GM19328 (cell line): ENCODE measurements at regions not wholly inside any gene's neighbourhood (a gene's known extent, or its start where the extent isn't known, plus 50 kb on each side); places are given as distances from the start of the nearest gene placed in this dataset.

Source experiments
- ATAC-seq: cut with Tn5 transposase; IDR thresholded peaks from one replicate; pipeline ENCODE4 v1.9.1; 2021; ENCODE audit warnings: mild to moderate bottlenecking, moderate library complexity; ENCODE audit not compliant: unreplicated experiment

- no peak for ATAC-seq
Measured at GRCh38 chr1:222046684-222047263, 304.9 kb upstream of the DUSP10 start.

DNA sequence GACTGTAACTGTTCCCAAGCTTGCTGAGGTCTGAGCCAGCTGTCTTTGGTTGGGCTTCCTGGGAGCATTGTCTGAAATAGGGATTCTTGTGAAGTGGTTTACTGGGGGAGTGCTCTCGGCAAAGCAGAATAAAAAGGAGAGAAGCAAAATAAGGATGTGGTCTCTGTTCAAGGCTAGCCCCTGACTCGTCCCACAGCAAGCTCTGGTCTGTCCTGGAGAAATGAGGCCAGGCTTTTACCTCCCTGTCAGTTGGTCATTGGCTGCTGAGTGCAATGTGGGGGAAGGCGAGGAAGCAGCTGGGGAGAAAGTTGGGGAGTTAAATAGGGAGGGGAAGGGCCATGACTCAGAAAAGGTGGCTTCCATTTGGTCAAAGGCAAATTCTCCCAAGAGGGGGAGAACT is 303.9 kb upstream of the DUSP10 start:
- ATAC-seq, result no peak

DNA sequence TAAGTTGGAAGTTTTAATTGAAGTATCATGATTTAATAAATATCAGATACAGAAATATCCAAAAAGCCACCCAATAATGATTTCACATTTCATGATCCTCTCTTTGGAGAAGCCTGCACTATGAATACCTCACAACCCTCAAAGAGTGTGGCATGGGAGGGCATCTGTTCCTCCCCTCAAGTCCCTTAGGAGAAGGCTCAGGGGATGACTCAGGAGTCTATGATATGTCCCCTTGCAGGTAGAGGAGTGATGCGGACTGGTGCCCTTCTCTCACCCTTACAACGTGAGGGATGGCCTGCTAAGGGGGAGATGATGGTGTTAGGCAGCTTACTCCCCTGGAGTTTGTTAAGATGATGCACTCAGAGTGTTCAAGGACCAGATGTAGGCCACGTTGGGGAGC is 303.3 kb upstream of the DUSP10 start:
- no peak for ATAC-seq

GRCh38 chr1:222043444-222044292 is 301.8 kb upstream of the DUSP10 start:
- ATAC-seq, result no peak

DNA sequence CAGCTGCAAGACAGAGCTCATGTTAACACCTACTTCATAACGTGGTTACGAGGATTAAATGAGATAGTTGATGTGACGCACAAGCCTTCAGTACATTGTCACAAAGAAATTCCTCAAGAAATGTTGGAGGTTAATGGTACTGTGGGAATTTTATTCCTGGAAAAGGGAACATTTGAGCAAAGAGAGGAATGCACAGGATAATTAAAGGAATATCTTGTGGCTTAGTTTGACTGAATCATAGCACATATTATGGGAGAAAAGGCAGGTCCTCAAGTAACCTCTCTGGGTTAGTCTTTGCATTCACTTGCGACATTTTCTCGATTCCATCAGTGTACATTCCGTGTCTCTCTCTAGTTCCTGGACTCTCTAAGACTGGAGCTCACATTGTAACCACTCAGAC is 300.2 kb upstream of the DUSP10 start:
- no peak for ATAC-seq

DNA sequence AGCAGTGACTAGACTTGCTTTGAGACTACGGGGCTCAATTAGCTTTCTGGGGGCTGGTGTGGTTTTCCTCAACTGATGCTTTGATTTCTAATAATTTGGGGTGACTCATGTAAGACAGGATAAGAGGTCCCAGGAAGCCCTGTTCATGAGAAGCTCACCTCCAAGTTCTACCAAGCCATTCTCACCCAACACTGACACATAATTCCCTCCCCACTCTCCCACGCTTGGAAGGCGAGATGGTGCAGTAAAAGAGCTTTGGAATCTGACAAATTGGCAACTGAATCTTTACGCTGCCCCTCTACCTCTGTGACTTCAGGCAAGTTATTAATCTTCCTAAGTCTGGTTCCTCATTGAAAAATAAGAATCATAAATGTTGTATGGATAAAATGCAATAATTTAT is 299.1 kb upstream of the DUSP10 start:
- no peak for ATAC-seq

- no peak for ATAC-seq
Measured at GRCh38 chr1:222040121-222040805, 298.4 kb upstream of the DUSP10 start.

DNA sequence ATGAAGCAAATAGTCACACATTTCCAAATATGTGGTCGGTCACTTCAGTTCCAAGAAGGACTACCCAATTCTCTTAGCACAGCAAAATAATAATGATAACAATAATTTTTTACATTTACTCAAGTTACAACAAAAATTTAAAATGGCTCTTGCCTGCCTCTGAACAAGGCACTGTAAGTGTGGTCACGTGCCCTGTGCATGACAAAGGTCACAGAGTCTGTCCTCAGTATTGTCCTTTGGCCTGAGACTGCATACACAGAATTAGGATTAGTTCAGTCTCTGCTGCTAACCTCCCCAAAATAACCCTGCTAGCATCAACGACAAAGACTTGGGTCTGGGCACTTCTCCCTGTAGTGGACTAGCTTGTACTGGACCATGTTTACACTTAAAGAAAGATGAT is 297.1 kb upstream of the DUSP10 start:
- no peak for ATAC-seq

GRCh38 chr1:222037720-222038119 is 295.8 kb upstream of the DUSP10 start:
- no peak for ATAC-seq

- ATAC-seq, result no peak
Measured at GRCh38 chr1:222034790-222035189, 292.9 kb upstream of the DUSP10 start.

DNA sequence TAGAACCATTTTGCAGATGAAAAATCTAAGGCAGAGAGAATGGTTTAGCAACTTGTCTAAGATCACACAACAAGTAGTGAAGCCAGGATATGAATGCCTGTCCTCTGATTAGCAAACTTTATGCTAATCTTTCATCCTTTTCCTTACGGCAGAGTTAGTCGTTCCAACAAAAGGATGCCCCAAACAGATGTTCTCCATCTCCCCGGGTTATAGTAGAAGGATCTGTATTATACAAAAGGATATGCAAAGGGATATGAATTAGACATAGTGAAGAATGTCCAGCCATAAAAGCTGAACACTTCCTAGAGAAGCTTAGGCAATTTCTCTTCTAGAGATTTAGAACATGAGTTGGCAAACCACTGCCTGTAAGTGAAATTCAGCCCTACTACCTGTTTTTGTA is 291.6 kb upstream of the DUSP10 start:
- no peak for ATAC-seq

DNA sequence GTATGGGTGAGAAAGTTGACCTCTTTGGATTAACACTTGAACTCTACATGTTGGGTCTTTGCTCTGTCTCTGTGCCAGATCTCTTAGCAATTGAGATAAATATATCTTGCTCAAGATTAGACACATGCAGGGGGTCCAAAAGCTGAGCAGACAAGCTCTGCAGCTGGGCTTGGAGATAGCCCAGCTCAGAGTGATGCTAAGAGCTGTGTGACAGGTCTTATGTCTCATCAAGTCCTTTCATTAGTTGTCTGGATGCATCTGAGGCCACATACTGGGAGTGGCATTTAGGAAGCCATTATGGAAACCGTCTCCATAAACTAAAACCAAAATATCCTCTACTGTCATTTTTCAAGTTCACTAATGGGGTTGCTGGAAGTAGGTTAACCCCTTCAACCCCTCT is 289.4 kb upstream of the DUSP10 start:
- no peak for ATAC-seq

DNA sequence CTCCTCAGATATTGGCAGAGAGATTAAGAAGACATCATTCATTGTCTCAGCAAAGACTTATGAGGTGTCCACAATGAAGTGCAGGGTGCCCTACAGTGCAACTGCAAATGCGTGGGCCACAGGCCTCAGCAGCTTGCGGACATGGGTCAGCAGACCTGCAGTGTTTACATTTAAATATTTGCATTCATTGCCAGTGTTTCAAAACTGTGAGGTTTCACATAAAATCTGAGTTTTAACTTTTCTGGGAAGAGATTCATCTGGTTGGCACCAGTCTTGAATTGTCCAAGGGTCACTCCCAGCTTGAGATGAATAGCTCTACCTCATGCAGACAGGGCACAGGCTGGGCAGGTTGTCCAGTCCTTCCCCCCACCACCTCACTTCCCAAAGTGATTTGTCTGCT is 286.8 kb upstream of the DUSP10 start:
- no peak for ATAC-seq

DNA sequence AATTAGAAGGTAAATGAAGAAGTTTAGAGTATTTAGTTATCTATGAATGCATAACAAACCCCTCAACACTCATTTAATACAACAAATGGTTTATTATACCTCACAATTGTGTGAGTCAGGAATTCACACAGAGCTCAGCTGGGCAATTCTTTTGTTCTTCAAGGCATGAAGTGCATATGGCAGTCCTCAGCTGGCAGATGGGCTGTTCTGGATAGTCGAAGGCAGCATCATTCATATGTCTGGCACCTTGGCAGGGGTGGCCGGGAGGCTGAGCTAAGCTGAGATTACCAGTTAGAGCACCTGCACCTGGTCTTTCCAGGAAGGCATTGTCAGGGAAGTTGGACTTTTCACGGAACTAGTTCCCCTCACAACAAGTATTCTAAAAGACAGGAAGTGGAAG is 286.2 kb upstream of the DUSP10 start:
- no peak for ATAC-seq

DNA sequence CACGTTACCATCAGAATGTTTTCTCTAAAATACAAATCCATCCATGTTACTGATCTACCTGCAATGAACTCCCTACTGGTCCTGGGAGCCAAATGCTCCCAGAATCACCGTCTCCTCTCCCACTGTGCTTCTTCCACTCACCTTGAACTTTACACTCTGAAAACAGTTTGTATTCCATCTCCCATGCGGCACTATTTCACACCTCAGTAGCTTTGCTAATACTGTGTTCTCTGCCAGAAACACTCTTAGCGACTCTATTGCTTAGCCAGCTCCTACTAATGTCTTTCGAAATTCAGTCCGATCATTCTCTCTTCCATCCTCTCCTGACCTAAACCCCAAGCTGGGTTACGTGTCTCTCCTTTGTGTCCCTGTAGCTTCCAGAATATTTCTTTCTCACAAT is 284.4 kb upstream of the DUSP10 start:
- no peak for ATAC-seq

DNA sequence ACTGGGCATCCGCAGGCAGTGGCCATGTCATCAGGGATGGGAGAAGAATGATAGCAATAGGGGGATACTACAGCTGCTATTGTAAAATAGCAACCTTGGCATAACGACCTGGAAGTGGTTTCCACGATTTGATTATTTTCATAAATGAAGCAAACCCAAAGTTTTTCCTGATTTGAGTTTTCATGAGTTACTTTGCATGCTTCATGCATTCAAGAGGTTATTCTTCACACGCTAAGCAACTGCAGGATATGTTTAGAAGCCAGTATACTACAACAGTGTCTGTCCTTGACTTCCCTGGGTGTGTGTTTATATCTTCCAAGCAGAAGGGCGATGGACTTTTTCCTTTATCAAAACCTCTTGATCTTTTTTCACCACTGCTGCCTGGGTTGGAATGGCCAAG is 281.1 kb upstream of the DUSP10 start:
- no peak for ATAC-seq

GRCh38 chr1:222021129-222021528 is 279.2 kb upstream of the DUSP10 start:
- ATAC-seq, result no peak

GRCh38 chr1:222020553-222020952 is 278.7 kb upstream of the DUSP10 start:
- ATAC-seq, result no peak

GRCh38 chr1:222019029-222019428 is 277.1 kb upstream of the DUSP10 start:
- no peak for ATAC-seq

- no peak for ATAC-seq
Measured at GRCh38 chr1:222018041-222018440, 276.2 kb upstream of the DUSP10 start.

- no peak for ATAC-seq
Measured at GRCh38 chr1:222015686-222016085, 273.8 kb upstream of the DUSP10 start.

DNA sequence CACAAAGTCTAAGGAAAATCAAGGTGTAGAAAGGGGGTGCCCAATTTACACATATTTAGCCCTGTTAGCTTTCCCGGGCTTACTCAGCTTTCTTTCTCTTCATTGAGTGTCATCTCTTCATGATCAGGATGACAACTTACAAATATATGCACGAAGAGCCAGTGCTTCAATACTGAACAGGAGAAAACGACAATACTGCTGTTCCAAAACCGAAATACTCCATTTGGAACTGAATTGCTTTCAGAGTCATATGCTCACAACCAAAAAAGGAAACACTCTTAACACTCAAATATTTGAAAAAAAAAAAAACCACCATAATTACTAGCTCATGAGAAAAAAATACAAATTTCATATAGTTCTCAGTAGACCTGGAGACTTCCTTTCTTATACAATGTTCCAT is 272.1 kb upstream of the DUSP10 start:
- no peak for ATAC-seq
